ENCODE measurements at regions not wholly inside any gene's neighbourhood (a gene's known extent, or its start where the extent isn't known, plus 50 kb on each side); places are given as distances from the start of the nearest gene placed in this dataset.

GRCh38 chr10:113980408-113981087 lies 63.1 kb upstream of the ADRB1 start (continued):
- peak; percentile 23 to 67 (median 61); a peak in 4 of 6 replicates for TF ChIP-seq CTCF (IDR thresholded peaks at IDR 0.05 in 2 of 3, conservative IDR thresholded peaks at IDR 0.05 in 1 of 3; ENCODE audit: borderline replicate concordance in 1 of 3, insufficient read depth in 1 of 3, low read depth in 2 of 3, low read length in 2 of 3)
- no peak for TF ChIP-seq POLR2AphosphoS5 (IDR thresholded peaks at IDR 0.05; ENCODE audit: low read depth, low read length)
- TF ChIP-seq EGR1 (IDR thresholded peaks at IDR 0.05; ENCODE audit: low read depth): no peak
- no peak for TF ChIP-seq ZNF274 (IDR thresholded peaks at IDR 0.05; ENCODE audit: low read depth, low read length)
- TF ChIP-seq POLR2A (IDR thresholded peaks at IDR 0.05; ENCODE audit: borderline replicate concordance, extremely low read depth, insufficient read depth, insufficient read length): no peak
- no peak for TF ChIP-seq ZBTB33 (IDR thresholded peaks at IDR 0.05; ENCODE audit: extremely low read depth, insufficient replicate concordance, low read length)
- no peak for TF ChIP-seq EZH2phosphoT487 (IDR thresholded peaks at IDR 0.05; ENCODE audit: borderline replicate concordance)
- TF ChIP-seq YY1 (IDR thresholded peaks at IDR 0.05; ENCODE audit: extremely low read depth, insufficient replicate concordance, low read depth, low read length): peak; percentile 88
- no peak for TF ChIP-seq TCF7L2 (IDR thresholded peaks at IDR 0.05; ENCODE audit: borderline replicate concordance, extremely low read depth, insufficient read depth, insufficient read length)
- TF ChIP-seq SP1 (IDR thresholded peaks at IDR 0.05; ENCODE audit: low read depth): no peak
- no peak for TF ChIP-seq SIN3A (IDR thresholded peaks at IDR 0.05; ENCODE audit: low read depth)
- TF ChIP-seq RAD21 (IDR thresholded peaks at IDR 0.05; ENCODE audit: low read depth): peak; percentile 55
- no peak for TF ChIP-seq CEBPB (IDR thresholded peaks at IDR 0.05; ENCODE audit: low read depth)
